Heart left ventricle (tissue), 13 donors: ENCODE measurements at regions not wholly inside any gene's neighbourhood (a gene's known extent, or its start where the extent isn't known, plus 50 kb on each side); places are given as distances from the start of the nearest gene placed in this dataset.

Source experiments
- CTCF ChIP-seq, 12 donors: fragments of 200-600 bp; sonication (generic) in 4 of 12; IDR thresholded peaks; one replicate each; pipeline versions ENCODE4 v1.5.0 to v1.8.0; 2018 to 2022; ENCODE audit warnings: antibody characterized with exemption in 12 of 12, mild to moderate bottlenecking in 5 of 12
- POLR2A ChIP-seq, 2 donors: fragments of 450-650 bp; IDR thresholded peaks; one replicate each; pipeline ENCODE4 v1.6.1; 2017; ENCODE audit warnings: antibody characterized with exemption in 2 of 2, mild to moderate bottlenecking in 2 of 2, moderate library complexity in 2 of 2
- donor health status: ischemic (EF 13 %, LVEDD 7.1; RV severe dilation, severe dysfunction).
- donor health status: DM: no; HTN: yes; CAD: no.
- donor health status: DM: no; HTN: no; CAD: no.
- donor health status: ischemic (EF 25% LVEDD 6.9; RV normal size, moderate dysfunction).
- donor health status: ischemic (EF 25% LVEDD 5.7; RV mildly dilated, moderate dysfunction).
- donor health status: ischemic (EF 35%, LVEDD 5.7; RV mildly dilated, moderate dysfunction).
- donor health status: nonischemic (EF 11% LVEDD 7.7; RV severe dilation, severe dysfunction).
- donor health status: DM: yes; HTN: yes; CAD: no.
- donor health status: PGD.
- donor health status: ischemic (EF 29% LVEDD 5.4; RV normal size, mild dysfunction).
- donor health status: nonischemic (EF 23%, LVEDD 6.1; RV moderate dilation, normal function).

GRCh38 chr9:103709366-103709765, 384.7 kb upstream of the SMC2 start:
- TF ChIP-seq CTCF (IDR thresholded peaks at IDR 0.05), result no peak
- TF ChIP-seq POLR2A (IDR thresholded peaks at IDR 0.05), result no peak
